Neural crest cell (in vitro differentiated cells): ENCODE measurements at regions not wholly inside any gene's neighbourhood (a gene's known extent, or its start where the extent isn't known, plus 50 kb on each side); places are given as distances from the start of the nearest gene placed in this dataset.

Experiments used
- DNase-seq: peaks from one replicate; pipeline ENCODE4 v3.0.0; 2021; ENCODE audit warnings: low read depth, mixed read lengths, low spot score
- H3K27ac Mint-ChIP-seq: one replicate; pipeline ENCODE4 v1.8.0; 2021; ENCODE audit warnings: mild to moderate bottlenecking, mixed read lengths; ENCODE audit not compliant: unreplicated experiment
- H3K27me3 Mint-ChIP-seq: 2 replicates; pipeline ENCODE4 v1.8.0; 2021; ENCODE audit warnings: low read depth, mild to moderate bottlenecking, mixed read lengths
- H3K36me3 Mint-ChIP-seq: 2 replicates; pipeline ENCODE4 v1.8.0; 2021; ENCODE audit warnings: low read depth, mild to moderate bottlenecking, mixed read lengths
- H3K4me1 Mint-ChIP-seq: 2 replicates; pipeline ENCODE4 v1.8.0; 2021; ENCODE audit warnings: mixed read lengths
- H3K4me3 Mint-ChIP-seq: one replicate; pipeline ENCODE4 v1.8.0; 2021; ENCODE audit warnings: mild to moderate bottlenecking, mixed read lengths
- H3K9me3 Mint-ChIP-seq: 2 replicates; pipeline ENCODE4 v1.8.0; 2021; ENCODE audit warnings: mixed read lengths
- TF ChIP-seq, protein P1 (sequence below): fragments of 200-600 bp; sonication (generic); conservative IDR thresholded peaks from 2 replicates; pipeline ENCODE4 v1.5.0; 2021; ENCODE audit warnings: antibody characterized with exemption, mild to moderate bottlenecking

DNA sequence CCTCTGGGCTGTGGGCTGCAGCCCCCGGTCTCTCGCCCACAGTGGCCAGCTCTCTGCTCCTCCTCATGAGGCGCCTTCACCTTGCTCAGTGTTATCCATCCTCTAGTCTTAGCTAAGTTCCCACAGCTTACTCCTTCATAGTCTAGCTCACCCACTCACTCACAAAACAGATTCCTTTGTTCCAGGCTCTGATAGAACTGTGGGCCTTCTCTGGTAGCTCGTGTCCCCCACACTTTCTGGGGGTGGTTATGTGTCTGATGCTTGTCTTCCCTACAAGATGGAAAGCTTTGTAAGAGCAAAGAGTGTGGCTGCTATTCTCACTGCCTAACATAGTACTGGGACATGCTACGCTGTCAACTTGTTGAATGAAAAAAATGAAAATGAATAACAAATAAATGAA lies 135.8 kb downstream of the EN1 start:
- no peak overlapping the region for H3K27ac Mint-ChIP-seq
- no peak for DNase-seq
- H3K4me3 Mint-ChIP-seq: no peak overlapping the region
- TF ChIP-seq, protein P1, sequence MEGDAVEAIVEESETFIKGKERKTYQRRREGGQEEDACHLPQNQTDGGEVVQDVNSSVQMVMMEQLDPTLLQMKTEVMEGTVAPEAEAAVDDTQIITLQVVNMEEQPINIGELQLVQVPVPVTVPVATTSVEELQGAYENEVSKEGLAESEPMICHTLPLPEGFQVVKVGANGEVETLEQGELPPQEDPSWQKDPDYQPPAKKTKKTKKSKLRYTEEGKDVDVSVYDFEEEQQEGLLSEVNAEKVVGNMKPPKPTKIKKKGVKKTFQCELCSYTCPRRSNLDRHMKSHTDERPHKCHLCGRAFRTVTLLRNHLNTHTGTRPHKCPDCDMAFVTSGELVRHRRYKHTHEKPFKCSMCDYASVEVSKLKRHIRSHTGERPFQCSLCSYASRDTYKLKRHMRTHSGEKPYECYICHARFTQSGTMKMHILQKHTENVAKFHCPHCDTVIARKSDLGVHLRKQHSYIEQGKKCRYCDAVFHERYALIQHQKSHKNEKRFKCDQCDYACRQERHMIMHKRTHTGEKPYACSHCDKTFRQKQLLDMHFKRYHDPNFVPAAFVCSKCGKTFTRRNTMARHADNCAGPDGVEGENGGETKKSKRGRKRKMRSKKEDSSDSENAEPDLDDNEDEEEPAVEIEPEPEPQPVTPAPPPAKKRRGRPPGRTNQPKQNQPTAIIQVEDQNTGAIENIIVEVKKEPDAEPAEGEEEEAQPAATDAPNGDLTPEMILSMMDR: no peak
- H3K9me3 Mint-ChIP-seq: peaks cover 8% of the 10 kb centered on the region
- H3K36me3 Mint-ChIP-seq: no peaks in the 10 kb centered on the region
- H3K4me1 Mint-ChIP-seq: no peaks in the 10 kb centered on the region
- no peaks in the 10 kb centered on the region for H3K27me3 Mint-ChIP-seq

DNA sequence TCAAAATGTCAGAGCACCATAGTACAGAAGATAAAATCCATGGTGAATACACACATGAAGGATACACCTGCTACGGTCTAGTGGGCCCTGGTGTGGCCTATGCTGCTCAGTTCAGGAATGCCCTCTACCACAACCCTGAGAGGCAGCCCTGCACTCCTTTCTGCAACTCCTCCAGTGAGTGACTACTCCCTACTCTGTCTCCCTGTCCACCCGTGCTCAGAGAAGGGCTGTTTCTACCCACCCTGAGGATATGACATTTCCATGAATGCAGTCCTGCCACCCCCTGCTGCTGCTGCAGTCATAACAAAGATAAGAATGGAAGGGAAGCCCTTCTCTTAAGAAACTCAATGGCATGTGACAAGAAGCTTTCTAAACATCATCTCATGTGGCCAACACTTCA lies 137.0 kb downstream of the EN1 start:
- TF ChIP-seq, protein P1: no peak
- Mint-ChIP-seq H3K27me3 (peaks cover 4% of the 10 kb centered on the region), H3K9me3 (peaks cover 8% of the 10 kb centered on the region), H3K27ac (no peak overlapping the region), H3K4me3 (no peak overlapping the region), H3K36me3 (no peaks in the 10 kb centered on the region), H3K4me1 (no peaks in the 10 kb centered on the region)
- DNase-seq: no peak

- no peaks in the 10 kb centered on the region for H3K4me1 Mint-ChIP-seq
- H3K9me3 Mint-ChIP-seq: peaks cover 8% of the 10 kb centered on the region
These were observed 137.7 kb downstream of the EN1 start for GRCh38 chr2:118709786-118710185.

GRCh38 chr2:118706844-118707243 lies 140.6 kb downstream of the EN1 start:
- H3K9me3 Mint-ChIP-seq: peaks cover 8% of the 10 kb centered on the region
- H3K27ac Mint-ChIP-seq: no peak overlapping the region
- no peaks in the 10 kb centered on the region for H3K4me1 Mint-ChIP-seq
- TF ChIP-seq, protein P1: no peak
- H3K4me3 Mint-ChIP-seq: no peak overlapping the region
- H3K36me3 Mint-ChIP-seq: no peaks in the 10 kb centered on the region
- no peak for DNase-seq
- H3K27me3 Mint-ChIP-seq: peaks cover 22% of the 10 kb centered on the region

More at GRCh38 chr2:118709786-118710185, 137.7 kb downstream of the EN1 start:
- peaks cover 7% of the 10 kb centered on the region for H3K27me3 Mint-ChIP-seq
- TF ChIP-seq, protein P1: no peak
- no peak for DNase-seq
- H3K27ac Mint-ChIP-seq: peak overlapping the region; percentile 70
- no peaks in the 10 kb centered on the region for H3K36me3 Mint-ChIP-seq
- H3K4me3 Mint-ChIP-seq: no peak overlapping the region

DNA sequence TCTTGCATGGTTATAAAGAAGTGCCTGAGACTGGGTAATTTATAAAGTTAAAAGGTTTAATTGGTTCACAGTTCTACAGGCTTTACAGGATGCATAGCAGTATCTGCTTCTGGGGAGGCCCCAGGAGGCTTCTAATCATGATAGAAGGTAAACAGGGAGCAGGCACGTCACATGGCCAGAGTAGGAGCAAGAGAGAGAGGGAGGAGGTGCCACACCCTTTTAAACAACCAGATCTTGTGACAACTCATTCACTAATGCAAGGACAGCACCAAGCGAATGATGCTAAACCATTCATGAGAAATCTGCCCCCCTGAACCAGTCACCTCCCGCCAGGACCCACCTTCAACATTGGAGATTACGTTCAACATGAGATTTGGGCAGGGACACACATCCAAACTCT lies 141.1 kb downstream of the EN1 start:
- Mint-ChIP-seq H3K27ac (no peak overlapping the region), H3K27me3 (peaks cover 22% of the 10 kb centered on the region), H3K4me3 (no peak overlapping the region), H3K36me3 (no peaks in the 10 kb centered on the region), H3K4me1 (no peaks in the 10 kb centered on the region), H3K9me3 (peaks cover 6% of the 10 kb centered on the region)
- no peak for DNase-seq
- TF ChIP-seq, protein P1: no peak

GRCh38 chr2:118705032-118705431 lies 142.4 kb downstream of the EN1 start:
- peaks cover 25% of the 10 kb centered on the region for H3K27me3 Mint-ChIP-seq
- H3K9me3 Mint-ChIP-seq: peaks cover 3% of the 10 kb centered on the region
- H3K36me3 Mint-ChIP-seq: no peaks in the 10 kb centered on the region
- H3K4me1 Mint-ChIP-seq: no peaks in the 10 kb centered on the region
- H3K4me3 Mint-ChIP-seq: no peak overlapping the region
- no peak for DNase-seq
- TF ChIP-seq, protein P1: no peak
- no peak overlapping the region for H3K27ac Mint-ChIP-seq
